ENCODE measurements at regions not wholly inside any gene's neighbourhood (a gene's known extent, or its start where the extent isn't known, plus 50 kb on each side); places are given as distances from the start of the nearest gene placed in this dataset.

DNA sequence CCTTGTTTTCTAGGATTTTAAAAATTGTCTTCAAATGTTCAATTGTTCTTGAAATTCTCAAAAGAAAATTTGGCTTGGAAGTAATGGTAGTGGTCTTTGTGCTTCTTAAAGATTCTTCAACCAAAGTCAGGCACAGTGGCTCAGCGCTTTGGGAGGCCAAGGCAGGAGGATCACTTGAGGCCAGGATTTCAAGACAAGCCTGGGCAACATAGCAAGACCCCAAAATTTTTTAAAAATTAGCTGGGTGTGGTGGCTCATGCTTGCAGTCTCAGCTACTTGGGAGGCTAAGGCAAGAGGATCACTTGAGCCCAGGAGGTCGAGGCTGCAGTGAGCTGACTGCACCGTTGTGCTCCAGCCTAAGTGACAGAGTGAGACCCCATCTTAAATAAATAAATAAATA lies 153.5 kb upstream of the ZNF507 start:
- no peak for DNase-seq (ENCODE audit: low read depth in 1 of 2, low spot score in 1 of 2)
- TF ChIP-seq FOSB (CRISPR knock-in tag; IDR thresholded peaks at IDR 0.05) (no peak), HOXB13 (CRISPR knock-in tag; IDR thresholded peaks at IDR 0.05; ENCODE audit: low read depth) (no peak), JUN (IDR thresholded peaks at IDR 0.05) (no peak), BHLHE40 (IDR thresholded peaks at IDR 0.05; ENCODE audit: low read depth, low read length) (no peak), ESRRA (IDR thresholded peaks at IDR 0.05; ENCODE audit: borderline replicate concordance, low read length) (no peak), CEBPB (IDR thresholded peaks at IDR 0.05) (no peak), NFE2L2 (conservative IDR thresholded peaks at IDR 0.05; ENCODE audit: low read length) (no peak), HEYL (CRISPR knock-in tag; IDR thresholded peaks at IDR 0.05) (no peak)
- TF ChIP-seq, protein P1, sequence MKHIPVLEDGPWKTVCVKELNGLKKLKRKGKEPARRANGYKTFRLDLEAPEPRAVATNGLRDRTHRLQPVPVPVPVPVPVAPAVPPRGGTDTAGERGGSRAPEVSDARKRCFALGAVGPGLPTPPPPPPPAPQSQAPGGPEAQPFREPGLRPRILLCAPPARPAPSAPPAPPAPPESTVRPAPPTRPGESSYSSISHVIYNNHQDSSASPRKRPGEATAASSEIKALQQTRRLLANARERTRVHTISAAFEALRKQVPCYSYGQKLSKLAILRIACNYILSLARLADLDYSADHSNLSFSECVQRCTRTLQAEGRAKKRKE (CRISPR knock-in tag; IDR thresholded peaks at IDR 0.05; ENCODE audit: low read depth): no peak
- TF ChIP-seq, protein P2, sequence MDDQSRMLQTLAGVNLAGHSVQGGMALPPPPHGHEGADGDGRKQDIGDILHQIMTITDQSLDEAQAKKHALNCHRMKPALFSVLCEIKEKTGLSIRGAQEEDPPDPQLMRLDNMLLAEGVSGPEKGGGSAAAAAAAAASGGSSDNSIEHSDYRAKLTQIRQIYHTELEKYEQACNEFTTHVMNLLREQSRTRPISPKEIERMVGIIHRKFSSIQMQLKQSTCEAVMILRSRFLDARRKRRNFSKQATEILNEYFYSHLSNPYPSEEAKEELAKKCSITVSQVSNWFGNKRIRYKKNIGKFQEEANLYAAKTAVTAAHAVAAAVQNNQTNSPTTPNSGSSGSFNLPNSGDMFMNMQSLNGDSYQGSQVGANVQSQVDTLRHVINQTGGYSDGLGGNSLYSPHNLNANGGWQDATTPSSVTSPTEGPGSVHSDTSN (IDR thresholded peaks at IDR 0.05): no peak
- TF ChIP-seq, protein P3, sequence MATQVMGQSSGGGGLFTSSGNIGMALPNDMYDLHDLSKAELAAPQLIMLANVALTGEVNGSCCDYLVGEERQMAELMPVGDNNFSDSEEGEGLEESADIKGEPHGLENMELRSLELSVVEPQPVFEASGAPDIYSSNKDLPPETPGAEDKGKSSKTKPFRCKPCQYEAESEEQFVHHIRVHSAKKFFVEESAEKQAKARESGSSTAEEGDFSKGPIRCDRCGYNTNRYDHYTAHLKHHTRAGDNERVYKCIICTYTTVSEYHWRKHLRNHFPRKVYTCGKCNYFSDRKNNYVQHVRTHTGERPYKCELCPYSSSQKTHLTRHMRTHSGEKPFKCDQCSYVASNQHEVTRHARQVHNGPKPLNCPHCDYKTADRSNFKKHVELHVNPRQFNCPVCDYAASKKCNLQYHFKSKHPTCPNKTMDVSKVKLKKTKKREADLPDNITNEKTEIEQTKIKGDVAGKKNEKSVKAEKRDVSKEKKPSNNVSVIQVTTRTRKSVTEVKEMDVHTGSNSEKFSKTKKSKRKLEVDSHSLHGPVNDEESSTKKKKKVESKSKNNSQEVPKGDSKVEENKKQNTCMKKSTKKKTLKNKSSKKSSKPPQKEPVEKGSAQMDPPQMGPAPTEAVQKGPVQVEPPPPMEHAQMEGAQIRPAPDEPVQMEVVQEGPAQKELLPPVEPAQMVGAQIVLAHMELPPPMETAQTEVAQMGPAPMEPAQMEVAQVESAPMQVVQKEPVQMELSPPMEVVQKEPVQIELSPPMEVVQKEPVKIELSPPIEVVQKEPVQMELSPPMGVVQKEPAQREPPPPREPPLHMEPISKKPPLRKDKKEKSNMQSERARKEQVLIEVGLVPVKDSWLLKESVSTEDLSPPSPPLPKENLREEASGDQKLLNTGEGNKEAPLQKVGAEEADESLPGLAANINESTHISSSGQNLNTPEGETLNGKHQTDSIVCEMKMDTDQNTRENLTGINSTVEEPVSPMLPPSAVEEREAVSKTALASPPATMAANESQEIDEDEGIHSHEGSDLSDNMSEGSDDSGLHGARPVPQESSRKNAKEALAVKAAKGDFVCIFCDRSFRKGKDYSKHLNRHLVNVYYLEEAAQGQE (IDR thresholded peaks at IDR 0.05): no peak
- TF ChIP-seq, protein P4, sequence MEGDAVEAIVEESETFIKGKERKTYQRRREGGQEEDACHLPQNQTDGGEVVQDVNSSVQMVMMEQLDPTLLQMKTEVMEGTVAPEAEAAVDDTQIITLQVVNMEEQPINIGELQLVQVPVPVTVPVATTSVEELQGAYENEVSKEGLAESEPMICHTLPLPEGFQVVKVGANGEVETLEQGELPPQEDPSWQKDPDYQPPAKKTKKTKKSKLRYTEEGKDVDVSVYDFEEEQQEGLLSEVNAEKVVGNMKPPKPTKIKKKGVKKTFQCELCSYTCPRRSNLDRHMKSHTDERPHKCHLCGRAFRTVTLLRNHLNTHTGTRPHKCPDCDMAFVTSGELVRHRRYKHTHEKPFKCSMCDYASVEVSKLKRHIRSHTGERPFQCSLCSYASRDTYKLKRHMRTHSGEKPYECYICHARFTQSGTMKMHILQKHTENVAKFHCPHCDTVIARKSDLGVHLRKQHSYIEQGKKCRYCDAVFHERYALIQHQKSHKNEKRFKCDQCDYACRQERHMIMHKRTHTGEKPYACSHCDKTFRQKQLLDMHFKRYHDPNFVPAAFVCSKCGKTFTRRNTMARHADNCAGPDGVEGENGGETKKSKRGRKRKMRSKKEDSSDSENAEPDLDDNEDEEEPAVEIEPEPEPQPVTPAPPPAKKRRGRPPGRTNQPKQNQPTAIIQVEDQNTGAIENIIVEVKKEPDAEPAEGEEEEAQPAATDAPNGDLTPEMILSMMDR (IDR thresholded peaks at IDR 0.05): no peak
- no peak for ATAC-seq
- H3K9me3 ChIP-seq: 0 out of 3 replicates have a peak, but pooled peaks cover 4% of the 10 kb centered on the region
- no peaks in the 10 kb centered on the region for H3K4me1 ChIP-seq
- WGBS (ENCODE audit: missing lambda C conversion rate): 3% methylated on average over 3 of the region's 3 CpGs
- FAIRE-seq: no peak
- H3K4me2 ChIP-seq: no peak overlapping the region
- ChIA-PET CTCF (interaction anchor here (0.6 to 2.9 kb wide), 3 partner anchors 33 to 433 kb away, joined by 3 to 10 read pairs (median 3); no protein-coding TSS in a partner anchor), POLR2A (no interaction called here)
- no peak overlapping the region for H3K4me3 ChIP-seq
- H3K27ac ChIP-seq: no peak overlapping the region

DNA sequence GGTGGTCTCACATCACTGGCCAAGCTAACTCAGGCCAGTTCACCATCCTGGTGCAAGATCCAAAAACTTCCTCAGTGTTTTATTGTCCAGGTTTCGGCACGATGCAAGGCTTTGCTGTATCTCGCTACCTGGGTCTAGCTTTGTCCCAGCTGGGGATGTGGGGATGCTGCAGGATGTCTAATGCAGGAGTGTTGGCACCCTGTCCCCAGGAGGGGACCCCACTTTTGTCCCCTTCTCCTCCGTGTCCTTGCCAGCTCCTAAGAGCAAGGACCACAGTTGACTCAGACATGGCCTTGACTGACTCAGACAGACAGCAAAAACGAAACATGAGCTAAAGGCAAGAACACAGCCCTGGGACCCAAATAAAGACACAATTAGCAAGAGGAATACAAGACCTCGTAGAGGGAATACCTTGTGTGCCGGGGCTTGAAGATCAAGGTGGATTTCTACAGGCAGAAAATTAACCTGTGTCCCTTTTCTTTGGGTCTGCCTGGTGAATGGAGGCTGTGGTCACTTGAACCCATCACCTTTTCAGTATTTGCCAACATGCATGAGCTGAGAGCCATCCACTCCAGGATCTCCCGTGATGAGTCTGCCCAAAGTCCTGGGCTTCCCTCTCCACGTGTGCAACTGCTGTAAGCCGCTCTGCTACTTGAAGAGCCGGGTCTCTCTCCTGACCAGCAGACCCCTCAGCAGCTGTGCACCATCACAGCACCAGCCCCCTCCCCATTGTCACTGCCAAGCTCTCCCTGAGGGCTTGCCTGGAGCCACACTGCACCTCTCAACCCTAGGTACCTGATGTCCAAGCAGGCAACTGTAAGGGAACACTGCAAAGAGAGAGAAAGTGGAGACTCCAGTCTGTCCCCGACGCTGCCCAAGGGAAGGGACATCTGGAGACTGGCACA lies 149.5 kb upstream of the ZNF507 start:
- TF ChIP-seq RARB (CRISPR knock-in tag; IDR thresholded peaks at IDR 0.05): no peak
- TF ChIP-seq KDM5A (IDR thresholded peaks at IDR 0.05): no peak
- TF ChIP-seq, protein P5, sequence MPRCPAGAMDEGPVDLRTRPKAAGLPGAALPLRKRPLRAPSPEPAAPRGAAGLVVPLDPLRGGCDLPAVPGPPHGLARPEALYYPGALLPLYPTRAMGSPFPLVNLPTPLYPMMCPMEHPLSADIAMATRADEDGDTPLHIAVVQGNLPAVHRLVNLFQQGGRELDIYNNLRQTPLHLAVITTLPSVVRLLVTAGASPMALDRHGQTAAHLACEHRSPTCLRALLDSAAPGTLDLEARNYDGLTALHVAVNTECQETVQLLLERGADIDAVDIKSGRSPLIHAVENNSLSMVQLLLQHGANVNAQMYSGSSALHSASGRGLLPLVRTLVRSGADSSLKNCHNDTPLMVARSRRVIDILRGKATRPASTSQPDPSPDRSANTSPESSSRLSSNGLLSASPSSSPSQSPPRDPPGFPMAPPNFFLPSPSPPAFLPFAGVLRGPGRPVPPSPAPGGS (IDR thresholded peaks at IDR 0.05): no peak
- Histone ChIP-seq H3K4me2 (no peak overlapping the region), H3K4me1 (no peaks in the 10 kb centered on the region), H3K9me3 (0 out of 3 replicates have a peak, but pooled peaks cover 4% of the 10 kb centered on the region), H3K4me3 (no peak overlapping the region), H3K27ac (no peak overlapping the region)
- ATAC-seq (no peak), FAIRE-seq (no peak), DNase-seq (ENCODE audit: low read depth in 1 of 2, low spot score in 1 of 2) (no peak)
- CTCF ChIA-PET: interaction anchor here (0.5 to 3.4 kb wide), 4 partner anchors 11 to 50 kb away, joined by 3 to 21 read pairs (median 3); no protein-coding TSS in a partner anchor
- WGBS (ENCODE audit: missing lambda C conversion rate): 6% methylated on average over 13 of the region's 13 CpGs
- POLR2A ChIA-PET: interaction anchor here (0.7 kb wide), 1 partner anchor 42 kb away, joined by 5 read pairs; no protein-coding TSS in a partner anchor

Data from A549 (cell line).